Naive thymus-derived CD4-positive, alpha-beta T cell (primary cell): ENCODE measurements at regions not wholly inside any gene's neighbourhood (a gene's known extent, or its start where the extent isn't known, plus 50 kb on each side); places are given as distances from the start of the nearest gene placed in this dataset.

Experiments
- ATAC-seq: fragments of 150-1000 bp; cut with Tn5 transposase; 2 replicates; pipeline ENCODE4 v1.10.0; 2021; ENCODE audit warnings: mild to moderate bottlenecking, moderate library complexity
- CTCF ChIA-PET: fragments of 350-600 bp; sonication (Branson Sonifier 250); formaldehyde crosslinking; loops from one replicate; lab custom pipeline; 2021; ENCODE audit warnings: antibody characterized with exemption; lab: Charles Lee
- POLR2A ChIA-PET: fragments of 350-600 bp; sonication (Branson Sonifier 250); formaldehyde crosslinking; loops from one replicate; lab custom pipeline; 2021; ENCODE audit warnings: antibody characterized with exemption, inconsistent platforms; lab: Charles Lee
- DNase-seq, 9 donors: peaks; one replicate each; pipeline versions ENCODE4 v3.0.0 to v3.0.0-alpha.2; 2020 to 2022; ENCODE audit warnings: mixed read lengths in 1 of 9
- H3K27ac ChIP-seq: one replicate; pipeline ENCODE4 v1.7.0; 2013; ENCODE audit warnings: mild to moderate bottlenecking, low read depth, low read length, moderate library complexity
- H3K27me3 ChIP-seq, 2 donors: one replicate each; pipeline ENCODE4 v1.7.0; 2013; ENCODE audit warnings: low read length in 2 of 2, mild to moderate bottlenecking in 2 of 2, moderate library complexity in 2 of 2; ENCODE audit not compliant: control insufficient read depth in 2 of 2, insufficient read depth in 2 of 2
- H3K36me3 ChIP-seq, 3 experiments: 1 replicate in 2 of 3; 2 replicates in 1 of 3; pipeline ENCODE4 v1.7.0; 2013; ENCODE audit warnings: low read length in 3 of 3, mild to moderate bottlenecking in 3 of 3, moderate library complexity in 1 of 3; ENCODE audit not compliant: insufficient read depth in 3 of 3, control insufficient read depth in 2 of 3
- H3K4me1 ChIP-seq, 2 donors: one replicate each; pipeline ENCODE4 v1.7.0; 2013; ENCODE audit warnings: low read length in 2 of 2, mild to moderate bottlenecking in 2 of 2, moderate library complexity in 1 of 2; ENCODE audit not compliant: control insufficient read depth in 2 of 2, insufficient read depth in 2 of 2
- H3K4me3 ChIP-seq: 2 replicates; pipeline ENCODE4 v1.7.0; 2013; ENCODE audit warnings: mild to moderate bottlenecking, low read length
- H3K9me3 ChIP-seq, 3 experiments: 1 replicate in 2 of 3; 2 replicates in 1 of 3; pipeline ENCODE4 v1.7.0; 2013; ENCODE audit warnings: low read length in 3 of 3; ENCODE audit not compliant: control insufficient read depth in 2 of 3
- H3K27ac Mint-ChIP-seq, 9 donors: one replicate each; pipeline ENCODE4 v1.8.0; 2020 to 2022; ENCODE audit warnings: mixed read lengths in 9 of 9, mild to moderate bottlenecking in 8 of 9, moderate library complexity in 5 of 9, inconsistent platforms in 2 of 9
- H3K27me3 Mint-ChIP-seq, 5 donors: one replicate each; pipeline ENCODE4 v1.8.0; 2021 to 2022; ENCODE audit warnings: mixed read lengths in 5 of 5, mild to moderate bottlenecking in 1 of 5
- H3K36me3 Mint-ChIP-seq, 5 donors: one replicate each; pipeline ENCODE4 v1.8.0; 2020 to 2022; ENCODE audit warnings: mixed read lengths in 5 of 5, mild to moderate bottlenecking in 3 of 5, inconsistent platforms in 1 of 5
- H3K4me1 Mint-ChIP-seq, 7 donors: one replicate each; pipeline ENCODE4 v1.8.0; 2020 to 2022; ENCODE audit warnings: mixed read lengths in 7 of 7, mild to moderate bottlenecking in 3 of 7, inconsistent platforms in 1 of 7
- H3K4me3 Mint-ChIP-seq, 10 donors: one replicate each; pipeline ENCODE4 v1.8.0; 2020 to 2022; ENCODE audit warnings: mild to moderate bottlenecking in 10 of 10, mixed read lengths in 10 of 10, moderate library complexity in 6 of 10, inconsistent platforms in 2 of 10
- H3K9me3 Mint-ChIP-seq, 11 donors: one replicate each; pipeline ENCODE4 v1.8.0; 2020 to 2022; ENCODE audit warnings: mixed read lengths in 11 of 11, mild to moderate bottlenecking in 4 of 11, inconsistent platforms in 1 of 11, moderate library complexity in 1 of 11
- intact Hi-C, 2 donors: fragments of 100-400 bp; cut with micrococcal nuclease; formaldehyde crosslinking; loops; one replicate each; pipeline ENCODE4 v1.15.1; 2023

DNA sequence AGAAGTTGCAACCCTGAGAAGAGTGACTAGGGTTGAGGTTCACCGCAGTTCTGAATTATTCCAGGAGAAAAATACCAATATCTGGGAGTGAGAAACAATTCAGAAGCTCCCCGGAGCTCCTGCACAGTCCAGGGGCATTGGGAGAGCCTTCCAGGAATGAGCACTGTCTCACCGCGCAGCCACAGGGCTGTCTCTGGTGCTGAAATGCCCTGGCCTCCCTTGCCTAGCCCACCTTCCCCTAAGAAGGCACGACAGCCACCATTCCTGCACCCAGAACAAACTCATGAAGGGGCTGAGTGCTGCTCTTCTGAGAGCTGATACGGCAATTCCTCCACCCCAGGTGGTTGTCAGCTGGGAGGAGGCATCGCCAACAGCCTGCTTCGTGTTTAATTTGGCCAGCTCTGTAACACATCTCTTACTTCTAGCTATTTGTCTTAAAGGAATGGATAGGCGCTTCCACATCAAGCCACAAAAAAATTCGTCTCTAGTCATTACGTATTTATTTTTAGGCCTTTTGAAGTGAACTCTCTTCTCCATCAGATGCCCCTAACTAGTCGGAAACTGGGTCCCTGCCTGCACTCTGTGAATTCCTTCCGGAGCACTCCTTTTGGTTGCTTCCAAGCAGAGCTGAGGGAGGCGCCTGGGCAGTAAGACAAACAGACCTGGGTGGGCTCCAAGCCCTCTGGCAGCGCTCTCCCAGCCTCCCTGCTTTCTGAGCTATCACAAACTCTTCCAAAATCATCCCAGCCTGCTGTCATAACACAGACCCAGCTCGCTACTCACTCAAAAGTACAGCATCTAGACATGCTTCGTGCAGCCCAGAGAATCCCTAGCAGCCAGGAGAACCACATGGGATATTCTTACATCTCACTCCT, 120.5 kb upstream of the CCDC68 start:
- ChIA-PET POLR2A (no interaction called here), CTCF (no interaction called here)
- Histone ChIP-seq H3K4me1 (no peaks in the 10 kb centered on the region), H3K27ac (no peak overlapping the region), H3K27me3 (peaks cover 0 to 3% of the 10 kb centered on the region in 2 donors), H3K9me3 (no peaks in the 10 kb centered on the region), H3K36me3 (no peaks in the 10 kb centered on the region), H3K4me3 (no peak overlapping the region)
- intact Hi-C loops: no loop called here
- Mint-ChIP-seq H3K27me3 (peaks cover 0 to 19% (median 4%) of the 10 kb centered on the region in 5 donors), H3K9me3 (peaks cover 0 to 4% (median 0%) of the 10 kb centered on the region in 11 donors), H3K36me3 (no peaks in the 10 kb centered on the region), H3K4me3 (no peak overlapping the region), H3K4me1 (no peaks in the 10 kb centered on the region), H3K27ac (no peak overlapping the region)
- DNase-seq (no peak), ATAC-seq (no peak)

- Mint-ChIP-seq H3K27me3 (peaks cover 0 to 23% (median 4%) of the 10 kb centered on the region in 5 donors), H3K36me3 (no peaks in the 10 kb centered on the region), H3K4me1 (no peaks in the 10 kb centered on the region), H3K4me3 (no peak overlapping the region), H3K27ac (no peak overlapping the region), H3K9me3 (peaks cover 0 to 4% (median 0%) of the 10 kb centered on the region in 11 donors)
- DNase-seq: no peak
- peaks cover 0 to 3% of the 10 kb centered on the region in 2 donors for H3K27me3 ChIP-seq
- H3K36me3 ChIP-seq: no peaks in the 10 kb centered on the region
- intact Hi-C loops: no loop called here
- H3K9me3 ChIP-seq: no peaks in the 10 kb centered on the region
- no peaks in the 10 kb centered on the region for H3K4me1 ChIP-seq
- no peak overlapping the region for H3K27ac ChIP-seq
- ChIA-PET CTCF (no interaction called here), POLR2A (no interaction called here)
- no peak overlapping the region for H3K4me3 ChIP-seq
- ATAC-seq: no peak
These were observed 119.8 kb upstream of the CCDC68 start for GRCh38 chr18:55079067-55079466.

- DNase-seq: no peak
- Histone ChIP-seq H3K4me3 (no peak overlapping the region), H3K27ac (no peak overlapping the region), H3K4me1 (no peaks in the 10 kb centered on the region), H3K27me3 (no peaks in the 10 kb centered on the region), H3K9me3 (no peaks in the 10 kb centered on the region), H3K36me3 (no peaks in the 10 kb centered on the region)
- Mint-ChIP-seq H3K4me3 (no peak overlapping the region), H3K36me3 (no peaks in the 10 kb centered on the region), H3K9me3 (peaks cover 0 to 4% (median 0%) of the 10 kb centered on the region in 11 donors), H3K27ac (no peak overlapping the region), H3K27me3 (peaks cover 0 to 24% (median 4%) of the 10 kb centered on the region in 5 donors), H3K4me1 (no peaks in the 10 kb centered on the region)
- intact Hi-C loops: no loop called here
- ChIA-PET POLR2A (no interaction called here), CTCF (interaction anchor here (0.6 kb wide), 1 partner anchor 461 kb away, joined by 3 read pairs; no protein-coding TSS in a partner anchor)
- no peak for ATAC-seq
These were observed 119.2 kb upstream of the CCDC68 start for GRCh38 chr18:55078303-55078932.

- intact Hi-C loops: no loop called here
- POLR2A ChIA-PET: no interaction called here
- H3K4me3 Mint-ChIP-seq: no peak overlapping the region
- no peak overlapping the region for H3K27ac Mint-ChIP-seq
- Histone ChIP-seq H3K36me3 (no peaks in the 10 kb centered on the region), H3K4me3 (no peak overlapping the region), H3K4me1 (no peaks in the 10 kb centered on the region), H3K9me3 (no peaks in the 10 kb centered on the region), H3K27ac (no peak overlapping the region), H3K27me3 (no peaks in the 10 kb centered on the region)
- ATAC-seq: no peak
- H3K27me3 Mint-ChIP-seq: peaks cover 0 to 23% (median 4%) of the 10 kb centered on the region in 5 donors
- no peaks in the 10 kb centered on the region for H3K36me3 Mint-ChIP-seq
- no peaks in the 10 kb centered on the region for H3K9me3 Mint-ChIP-seq
- H3K4me1 Mint-ChIP-seq: no peaks in the 10 kb centered on the region
- CTCF ChIA-PET: no interaction called here
- DNase-seq: no peak
These were observed 117.5 kb upstream of the CCDC68 start for GRCh38 chr18:55076643-55077218.

DNA sequence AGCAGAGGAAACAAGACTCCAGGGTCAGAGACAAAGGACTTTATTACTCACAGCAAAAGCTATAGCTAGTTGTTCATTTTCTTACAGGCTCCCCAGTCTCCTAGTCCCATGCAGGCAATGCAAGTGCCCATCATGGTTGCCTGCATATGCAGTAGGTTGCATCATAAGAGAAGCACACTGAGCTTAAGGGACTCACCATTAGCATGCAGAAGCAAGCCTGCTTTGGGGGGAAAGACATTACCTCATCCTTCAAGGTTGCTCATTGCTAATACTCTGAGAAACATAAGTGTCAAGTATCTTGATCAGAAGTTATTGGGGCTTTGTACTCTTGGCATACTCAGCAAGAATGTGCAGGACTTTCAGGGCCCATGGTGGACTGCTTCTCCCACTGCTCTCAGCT, 114.6 kb upstream of the CCDC68 start:
- intact Hi-C loops: no loop called here
- CTCF ChIA-PET: no interaction called here
- Histone ChIP-seq H3K27ac (no peak overlapping the region), H3K4me1 (no peaks in the 10 kb centered on the region), H3K9me3 (no peaks in the 10 kb centered on the region), H3K36me3 (no peaks in the 10 kb centered on the region), H3K27me3 (no peaks in the 10 kb centered on the region), H3K4me3 (no peak overlapping the region)
- no peak overlapping the region for H3K27ac Mint-ChIP-seq
- peaks cover 0 to 3% (median 0%) of the 10 kb centered on the region in 11 donors for H3K9me3 Mint-ChIP-seq
- no peak for DNase-seq
- H3K4me3 Mint-ChIP-seq: no peak overlapping the region
- peaks cover 0 to 15% (median under 1%) of the 10 kb centered on the region in 5 donors for H3K27me3 Mint-ChIP-seq
- no peaks in the 10 kb centered on the region for H3K4me1 Mint-ChIP-seq
- POLR2A ChIA-PET: no interaction called here
- ATAC-seq: no peak
- no peaks in the 10 kb centered on the region for H3K36me3 Mint-ChIP-seq

GRCh38 chr18:55073116-55073515, 113.9 kb upstream of the CCDC68 start:
- ATAC-seq: no peak
- Mint-ChIP-seq H3K27ac (no peak overlapping the region), H3K4me1 (no peaks in the 10 kb centered on the region), H3K36me3 (no peaks in the 10 kb centered on the region), H3K27me3 (peaks cover 0 to 17% (median 0%) of the 10 kb centered on the region in 5 donors), H3K9me3 (peaks cover 0 to 3% (median 0%) of the 10 kb centered on the region in 11 donors), H3K4me3 (no peak overlapping the region)
- no peaks in the 10 kb centered on the region for H3K27me3 ChIP-seq
- no peaks in the 10 kb centered on the region for H3K36me3 ChIP-seq
- CTCF ChIA-PET: no interaction called here
- no peaks in the 10 kb centered on the region for H3K4me1 ChIP-seq
- H3K4me3 ChIP-seq: no peak overlapping the region
- POLR2A ChIA-PET: no interaction called here
- intact Hi-C loops: no loop called here
- DNase-seq: no peak
- H3K27ac ChIP-seq: no peak overlapping the region
- no peaks in the 10 kb centered on the region for H3K9me3 ChIP-seq
